Stimulated activated CD8-positive, alpha-beta memory T cell treated with anti-CD3 and anti-CD28 coated beads, Interleukin-4, amount 100 ng/mL, for 48 hours (primary cell): ENCODE measurements at regions not wholly inside any gene's neighbourhood (a gene's known extent, or its start where the extent isn't known, plus 50 kb on each side); places are given as distances from the start of the nearest gene placed in this dataset.
"Not testable (repeated sequence)": the region's sequence is repeated elsewhere in the genome, so short reads cannot be mapped to it uniquely, and the experiment has no call there.

Experiments
- DNase-seq: peaks from one replicate; pipeline ENCODE4 v3.0.0-alpha.2; 2020

GRCh38 chr9:42239445-42240260, 56.2 kb downstream of the SPATA31A6 start:
- DNase-seq: not testable (repeated sequence)

- DNase-seq: not testable (repeated sequence)
Observed at GRCh38 chr9:42240261-42240579, 56.8 kb downstream of the SPATA31A6 start.

- DNase-seq: not testable (repeated sequence)
Observed at GRCh38 chr9:42243211-42243610, 59.8 kb downstream of the SPATA31A6 start.

DNA sequence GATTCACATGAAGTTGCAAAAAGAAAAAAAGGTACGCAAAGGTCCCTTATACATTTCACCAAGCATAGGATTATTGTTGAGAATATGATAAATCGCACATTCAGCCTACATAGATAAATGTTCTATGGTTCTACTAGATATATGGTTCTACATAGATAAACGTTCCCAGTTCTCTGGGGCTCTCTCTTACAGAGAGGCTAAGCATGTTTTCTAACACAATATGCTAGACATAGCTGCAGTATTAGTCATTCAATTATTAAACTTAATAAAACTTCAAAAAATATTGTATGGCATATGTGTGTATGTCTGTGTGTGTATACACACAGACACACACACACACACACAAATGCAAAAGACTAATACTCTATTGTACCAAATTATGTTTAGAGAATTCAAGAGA, 60.4 kb downstream of the SPATA31A6 start:
- DNase-seq: not testable (repeated sequence)

DNA sequence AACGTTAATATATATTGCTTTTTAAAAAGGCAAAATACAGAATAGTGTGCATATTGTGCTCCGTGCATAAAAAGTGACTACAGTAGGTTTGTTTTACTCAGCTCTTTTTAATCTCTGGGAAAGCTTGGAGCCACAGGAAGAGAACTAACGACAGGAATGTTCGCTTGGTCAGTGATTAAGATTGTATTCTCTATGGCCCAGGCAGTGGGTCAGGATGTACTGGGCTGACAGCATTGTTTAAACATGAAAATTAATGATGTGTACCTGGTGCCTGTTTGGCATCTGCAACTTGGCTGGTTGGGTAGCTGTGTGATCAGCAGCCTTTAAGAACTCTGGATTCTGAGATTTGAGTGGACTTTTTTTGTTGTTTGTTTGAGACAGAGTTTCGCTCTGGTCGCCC, 85.3 kb downstream of the SPATA31A6 start:
- not testable (repeated sequence) for DNase-seq

GRCh38 chr9:42269171-42269570, 85.7 kb downstream of the SPATA31A6 start:
- not testable (repeated sequence) for DNase-seq

- DNase-seq: not testable (repeated sequence)
Observed at GRCh38 chr9:42273191-42273590, 89.7 kb downstream of the SPATA31A6 start.

DNA sequence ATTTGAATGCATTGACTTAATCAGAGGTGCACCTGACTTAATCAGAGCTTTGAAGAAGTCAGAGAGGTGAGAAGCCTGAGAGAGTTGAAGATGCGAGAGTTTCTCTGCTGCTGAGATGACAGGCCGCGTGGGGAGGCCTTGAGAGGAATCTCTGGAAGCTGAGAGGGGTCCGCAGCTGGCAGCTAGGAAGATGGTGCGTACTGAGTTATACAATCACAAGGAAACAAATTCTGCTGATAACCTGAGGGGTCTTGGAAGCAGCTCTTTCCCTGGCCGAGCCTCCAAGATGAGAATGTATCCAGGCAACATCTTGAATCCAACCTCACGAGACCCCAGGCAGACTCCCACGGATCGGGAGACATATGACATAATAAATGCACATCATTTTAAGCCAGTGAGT, 91.7 kb downstream of the SPATA31A6 start:
- DNase-seq: no peak

GRCh38 chr9:42282531-42283178, 99.2 kb downstream of the SPATA31A6 start:
- DNase-seq: not testable (repeated sequence)

DNA sequence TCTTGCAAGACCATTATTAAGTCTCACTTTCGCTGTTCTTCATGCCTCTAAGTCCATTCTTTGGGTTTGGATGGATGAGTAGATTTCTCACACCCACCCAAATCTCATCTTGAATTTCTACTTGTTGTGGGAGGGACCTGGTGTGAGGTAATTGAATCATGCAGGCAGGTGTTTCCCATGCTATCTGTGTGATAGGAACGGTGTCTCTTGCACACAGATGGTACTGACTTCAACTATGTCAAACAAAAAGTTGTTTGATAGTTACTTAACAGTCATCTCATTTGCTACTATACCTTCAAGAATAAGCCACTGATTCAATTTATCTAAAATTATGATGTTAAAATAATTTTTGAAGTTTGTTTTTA, 99.7 kb downstream of the SPATA31A6 start:
- DNase-seq: not testable (repeated sequence)

- not testable (repeated sequence) for DNase-seq
Observed at GRCh38 chr9:42286145-42286845, 102.8 kb downstream of the SPATA31A6 start.

GRCh38 chr9:42288002-42288864, 104.8 kb downstream of the SPATA31A6 start:
- DNase-seq: not testable (repeated sequence)

GRCh38 chr9:42288865-42289229, 105.4 kb downstream of the SPATA31A6 start:
- not testable (repeated sequence) for DNase-seq

- not testable (repeated sequence) for DNase-seq
Observed at GRCh38 chr9:42300124-42300523, 116.7 kb downstream of the SPATA31A6 start.

DNA sequence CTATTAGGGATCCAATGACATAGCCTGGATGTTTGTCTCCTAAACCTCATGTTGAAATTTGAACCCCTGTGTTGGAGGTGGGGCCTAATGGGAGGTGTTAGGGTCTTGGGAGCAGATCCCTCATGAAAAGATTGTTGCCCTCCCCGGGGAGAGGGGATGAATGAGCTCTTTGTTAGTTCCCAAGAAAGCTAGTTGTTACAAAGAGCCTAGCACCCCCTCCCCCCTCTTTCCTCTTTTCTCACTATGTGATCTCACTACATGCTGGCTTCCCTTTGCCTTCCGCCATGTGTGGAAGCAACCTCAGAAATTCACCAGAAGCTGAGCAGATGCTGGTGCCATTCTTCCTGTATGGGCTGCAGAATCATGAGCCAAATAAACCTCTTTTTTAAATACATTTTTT, 123.2 kb downstream of the SPATA31A6 start:
- DNase-seq: not testable (repeated sequence)

GRCh38 chr9:42307449-42307848, 124.0 kb downstream of the SPATA31A6 start:
- DNase-seq: not testable (repeated sequence)

DNA sequence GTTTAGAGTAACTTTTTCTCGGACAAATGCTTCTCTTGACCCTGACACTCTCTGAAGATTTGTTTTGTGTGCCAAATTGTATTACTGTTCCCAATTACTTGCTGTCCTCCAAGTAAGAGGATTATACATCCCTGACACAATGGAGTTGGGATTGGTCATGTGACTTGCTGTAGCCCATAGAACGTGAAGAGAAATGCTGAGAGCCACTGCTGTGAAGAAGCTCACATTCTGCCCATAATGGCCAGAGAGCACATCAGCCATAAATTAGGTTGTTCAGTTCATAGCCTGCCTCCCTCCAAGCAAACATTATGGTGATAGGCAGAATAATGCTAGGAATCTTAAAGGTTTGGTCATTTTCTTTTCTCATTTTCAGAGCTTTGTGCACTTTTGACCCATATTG, 127.5 kb downstream of the SPATA31A6 start:
- not testable (repeated sequence) for DNase-seq

GRCh38 chr9:42316026-42316425, 132.6 kb downstream of the SPATA31A6 start:
- DNase-seq: not testable (repeated sequence)

- not testable (repeated sequence) for DNase-seq
Observed at GRCh38 chr9:42317677-42318076, 134.2 kb downstream of the SPATA31A6 start.

GRCh38 chr9:42323084-42323809, 139.8 kb downstream of the SPATA31A6 start:
- DNase-seq: not testable (repeated sequence)

DNA sequence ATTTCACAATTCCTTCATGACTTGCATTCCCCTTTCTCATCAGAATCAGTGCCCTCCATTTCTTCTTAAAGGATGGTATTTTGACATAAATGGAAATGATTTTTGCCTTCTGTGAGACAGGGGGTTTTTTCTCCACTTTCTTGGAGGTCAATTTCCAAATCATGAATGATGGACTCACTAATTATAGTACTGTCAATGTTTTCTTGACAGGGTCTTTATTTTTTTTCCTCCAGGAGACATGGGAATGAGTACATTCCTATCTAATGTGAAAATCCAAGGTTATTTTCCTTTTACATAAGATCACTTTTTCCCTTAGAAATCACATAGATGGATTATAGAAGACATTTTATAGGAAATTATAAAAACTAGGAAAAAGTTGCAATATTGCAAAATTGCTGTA, 141.7 kb downstream of the SPATA31A6 start:
- DNase-seq: not testable (repeated sequence)

GRCh38 chr9:42325561-42325960, 142.1 kb downstream of the SPATA31A6 start:
- not testable (repeated sequence) for DNase-seq
